Heart left ventricle (tissue), 16 donors: ENCODE measurements at regions not wholly inside any gene's neighbourhood (a gene's known extent, or its start where the extent isn't known, plus 50 kb on each side); places are given as distances from the start of the nearest gene placed in this dataset.

ENCODE experiments used
- ATAC-seq, 4 donors: fragments of 200-7000 bp; cut with Tn5 transposase; one replicate each; pipeline ENCODE4 v1.9.1; 2020 to 2022; ENCODE audit warnings: moderate library complexity in 4 of 4, mild to moderate bottlenecking in 3 of 4, moderate number of reproducible peaks in 1 of 4
- DNase-seq, 5 donors: peaks; one replicate each; pipeline ENCODE4 v3.0.0-alpha.2; 2020
- H3K27ac ChIP-seq, 12 donors: fragments of 200-600 bp; sonication (generic) in 4 of 12; one replicate each; pipeline versions ENCODE4 v1.5.0 to v1.8.0; 2016 to 2022; ENCODE audit warnings: mild to moderate bottlenecking in 2 of 12
- H3K27me3 ChIP-seq, 9 donors: fragments of 200-600 bp; sonication (generic) in 2 of 9; one replicate each; pipeline versions ENCODE4 v1.5.1 to v1.8.0; 2016 to 2022; ENCODE audit warnings: mild to moderate bottlenecking in 3 of 9
- H3K36me3 ChIP-seq, 9 donors: fragments of 200-600 bp; sonication (generic) in 2 of 9; one replicate each; pipeline versions ENCODE4 v1.5.0 to v1.8.0; 2018 to 2022; ENCODE audit warnings: mild to moderate bottlenecking in 2 of 9
- H3K4me1 ChIP-seq, 12 donors: fragments of 200-600 bp; sonication (generic) in 4 of 12; one replicate each; pipeline versions ENCODE4 v1.5.0 to v1.8.0; 2016 to 2022; ENCODE audit warnings: mild to moderate bottlenecking in 3 of 12
- H3K4me3 ChIP-seq, 12 donors: fragments of 200-600 bp; sonication (generic) in 4 of 12; one replicate each; pipeline versions ENCODE4 v1.5.0 to v1.8.0; 2017 to 2022; ENCODE audit warnings: mild to moderate bottlenecking in 9 of 12, moderate library complexity in 4 of 12
- H3K9me3 ChIP-seq, 12 donors: fragments of 200-600 bp; sonication (generic) in 4 of 12; one replicate each; pipeline versions ENCODE4 v1.5.0 to v1.8.0; 2016 to 2022; ENCODE audit warnings: mild to moderate bottlenecking in 1 of 12
- CTCF ChIP-seq, 12 donors: fragments of 200-600 bp; sonication (generic) in 4 of 12; IDR thresholded peaks; one replicate each; pipeline versions ENCODE4 v1.5.0 to v1.8.0; 2018 to 2022; ENCODE audit warnings: antibody characterized with exemption in 12 of 12, mild to moderate bottlenecking in 5 of 12
- POLR2A ChIP-seq, 2 donors: fragments of 450-650 bp; IDR thresholded peaks; one replicate each; pipeline ENCODE4 v1.6.1; 2017; ENCODE audit warnings: antibody characterized with exemption in 2 of 2, mild to moderate bottlenecking in 2 of 2, moderate library complexity in 2 of 2
- WGBS, 4 donors: extraction: QIAGEN DNeasy Blood & Tissue Kit in 2 of 4; methylation state at CpG; one replicate each; pipeline versions ENCODE4 v1.1.5 to v1.1.7; 2013 to 2018; 5-methylcytosine and 5-hydroxymethylcytosine counted together
- intact Hi-C, 10 donors: fragments of 100-400 bp; cut with DNase I; formaldehyde crosslinking; loops; one replicate each; pipeline versions ENCODE4 v1.11.1 to v1.14.2; 2022
- donor health status: ischemic (EF 13 %, LVEDD 7.1; RV severe dilation, severe dysfunction).
- donor health status: healthy with polysubstance abuse.
- donor health status: DM: no; HTN: yes; CAD: no.
- donor health status: DM: no; HTN: no; CAD: no.
- donor health status: ischemic (EF 25% LVEDD 6.9; RV normal size, moderate dysfunction).
- donor health status: ischemic (EF 25% LVEDD 5.7; RV mildly dilated, moderate dysfunction).
- donor health status: healthy.
- donor health status: DM: yes; HTN: yes; CAD: no.
- donor health status: ischemic (EF 35%, LVEDD 5.7; RV mildly dilated, moderate dysfunction).
- donor health status: nonischemic (EF 11% LVEDD 7.7; RV severe dilation, severe dysfunction).
- donor health status: DM: yes; HTN: yes; CAD: no.
- donor health status: PGD.
- donor health status: ischemic (EF 29% LVEDD 5.4; RV normal size, mild dysfunction).
- donor health status: nonischemic (EF 23%, LVEDD 6.1; RV moderate dilation, normal function).

- H3K27me3 ChIP-seq, result peaks cover 0 to 54% (median 16%) of the 10 kb centered on the region in 9 donors
- intact Hi-C loops, result no loop called here
Measured at GRCh38 chr1:2858676-2859075, 57.2 kb upstream of the TTC34 start.

GRCh38 chr1:2859219-2859880 lies 57.9 kb upstream of the TTC34 start:
- DNase-seq (peak in 2 of 5 donors; percentile 13 to 38), ATAC-seq (no peak)
- TF ChIP-seq CTCF (IDR thresholded peaks at IDR 0.05) (no peak), POLR2A (IDR thresholded peaks at IDR 0.05) (no peak)
- Histone ChIP-seq H3K36me3 (no peaks in the 10 kb centered on the region), H3K9me3 (no peaks in the 10 kb centered on the region), H3K4me3 (no peak overlapping the region), H3K27me3 (peaks cover 0 to 54% (median 13%) of the 10 kb centered on the region in 9 donors), H3K27ac (no peak overlapping the region), H3K4me1 (no peaks in the 10 kb centered on the region)
- intact Hi-C loops, result no loop called here
- WGBS, 4 donors, result 90 to 94% (median 93%) methylated on average over 5 of the region's 5 CpGs

More at GRCh38 chr1:2858676-2859075, 57.2 kb upstream of the TTC34 start:
- no peak overlapping the region for H3K27ac ChIP-seq
- TF ChIP-seq POLR2A (IDR thresholded peaks at IDR 0.05) (no peak), CTCF (IDR thresholded peaks at IDR 0.05) (no peak)
- H3K9me3 ChIP-seq, result no peaks in the 10 kb centered on the region
- DNase-seq (no peak), ATAC-seq (no peak)
- no peak overlapping the region for H3K4me3 ChIP-seq
- H3K36me3 ChIP-seq, result no peaks in the 10 kb centered on the region
- 91 to 95% (median 93%) methylated on average over 12 of the region's 12 CpGs for WGBS, 4 donors
- H3K4me1 ChIP-seq, result no peaks in the 10 kb centered on the region

GRCh38 chr1:2859881-2860430 lies 58.5 kb upstream of the TTC34 start:
- H3K4me3 ChIP-seq, result no peak overlapping the region
- no peaks in the 10 kb centered on the region for H3K9me3 ChIP-seq
- H3K4me1 ChIP-seq, result no peaks in the 10 kb centered on the region
- H3K36me3 ChIP-seq, result no peaks in the 10 kb centered on the region
- H3K27me3 ChIP-seq, result peaks cover 0 to 56% (median 10%) of the 10 kb centered on the region in 9 donors
- DNase-seq (no peak), ATAC-seq (no peak)
- TF ChIP-seq CTCF (IDR thresholded peaks at IDR 0.05) (no peak), POLR2A (IDR thresholded peaks at IDR 0.05) (no peak)
- H3K27ac ChIP-seq, result no peak overlapping the region
- 71 to 84% (median 80%) methylated on average over 4 to 12 of the region's 12 CpGs for WGBS, 4 donors
- intact Hi-C loops, result no loop called here

GRCh38 chr1:2860476-2861142 lies 59.1 kb upstream of the TTC34 start:
- peaks cover 0 to 54% (median 9%) of the 10 kb centered on the region in 9 donors for H3K27me3 ChIP-seq

More at GRCh38 chr1:2860476-2861142, 59.1 kb upstream of the TTC34 start:
- Histone ChIP-seq H3K9me3 (no peaks in the 10 kb centered on the region), H3K27ac (no peak overlapping the region), H3K36me3 (no peaks in the 10 kb centered on the region), H3K4me3 (no peak overlapping the region), H3K4me1 (no peaks in the 10 kb centered on the region)
- peak in 2 of 5 donors; percentile 19 to 58 for DNase-seq
- no peak for ATAC-seq
- WGBS, 4 donors, result 87 to 93% (median 89%) methylated on average over 23 to 30 of the region's 30 CpGs
- TF ChIP-seq CTCF (IDR thresholded peaks at IDR 0.05) (no peak), POLR2A (IDR thresholded peaks at IDR 0.05) (no peak)
- intact Hi-C loops, result no loop called here
